NCI-H345 treated with DMSO at 0.1 percent for 48 hours (cell line): ENCODE measurements at regions not wholly inside any gene's neighbourhood (a gene's known extent, or its start where the extent isn't known, plus 50 kb on each side); places are given as distances from the start of the nearest gene placed in this dataset.

Experiments
- DNase-seq: peaks from one replicate; lab custom pipeline; 2025; ENCODE audit not compliant: unreplicated experiment; lab: John Stamatoyannopoulos, UW

- DNase-seq, result no peak
Observed at GRCh38 chr7:97601931-97602457, 129.9 kb upstream of the TAC1 start.

- no peak for DNase-seq
Observed at GRCh38 chr7:97620495-97620894, 111.4 kb upstream of the TAC1 start.

- no peak for DNase-seq
Observed at GRCh38 chr7:97623333-97623732, 108.6 kb upstream of the TAC1 start.

- DNase-seq, result no peak
Observed at GRCh38 chr7:97630116-97630515, 101.8 kb upstream of the TAC1 start.

GRCh38 chr7:97635622-97636021, 96.3 kb upstream of the TAC1 start:
- no peak for DNase-seq

- no peak for DNase-seq
Observed at GRCh38 chr7:97639036-97639435, 92.8 kb upstream of the TAC1 start.

GRCh38 chr7:97659363-97660045, 72.4 kb upstream of the TAC1 start:
- DNase-seq, result no peak

GRCh38 chr7:97667359-97667758, 64.5 kb upstream of the TAC1 start:
- DNase-seq, result no peak

GRCh38 chr7:97671571-97671970, 60.3 kb upstream of the TAC1 start:
- DNase-seq, result no peak

- DNase-seq, result no peak
Observed at GRCh38 chr7:97680622-97681021, 51.3 kb upstream of the TAC1 start.
